ENCODE measurements at regions not wholly inside any gene's neighbourhood (a gene's known extent, or its start where the extent isn't known, plus 50 kb on each side); places are given as distances from the start of the nearest gene placed in this dataset.

GRCh38 chr2:38436227-38436664 is 59.2 kb upstream of the ATL2 start:
- no peak for DNase-seq
- intact Hi-C loops (cut with micrococcal nuclease), result no loop called here
- no peak for ATAC-seq

GRCh38 chr2:38435775-38436174 is 58.7 kb upstream of the ATL2 start:
- ATAC-seq (no peak), DNase-seq (no peak)
- intact Hi-C loops (cut with micrococcal nuclease), result no loop called here

GRCh38 chr2:38434595-38434994 is 57.5 kb upstream of the ATL2 start:
- ATAC-seq, result no peak
- intact Hi-C loops (cut with micrococcal nuclease), result no loop called here
- no peak for DNase-seq

- ATAC-seq (no peak), DNase-seq (no peak)
- intact Hi-C loops (cut with micrococcal nuclease), result no loop called here
Observed at GRCh38 chr2:38433607-38433975, 56.5 kb upstream of the ATL2 start.

- ATAC-seq (peak; percentile 37), DNase-seq (no peak)
- intact Hi-C loops (cut with micrococcal nuclease), result no loop called here
Observed at GRCh38 chr2:38432820-38433606, 55.9 kb upstream of the ATL2 start.

- intact Hi-C loops (cut with micrococcal nuclease), result no loop called here
Observed at GRCh38 chr2:38430597-38431207, 53.6 kb upstream of the ATL2 start.

GRCh38 chr2:38430196-38430595 is 53.1 kb upstream of the ATL2 start:
- intact Hi-C loops (cut with micrococcal nuclease), result no loop called here
- no peak for ATAC-seq
- DNase-seq, result no peak

More at GRCh38 chr2:38430597-38431207, 53.6 kb upstream of the ATL2 start:
- no peak for DNase-seq
- no peak for ATAC-seq

- ATAC-seq (peak; percentile 34), DNase-seq (no peak)
- intact Hi-C loops (cut with micrococcal nuclease), result no loop called here
Observed at GRCh38 chr2:38427936-38428335, 50.9 kb upstream of the ATL2 start.

- intact Hi-C loops (cut with micrococcal nuclease), result no loop called here
- DNase-seq, result no peak
- no peak for ATAC-seq
Observed at GRCh38 chr2:38427054-38427453, 50.0 kb upstream of the ATL2 start.

Measured in left ventricle myocardium superior (tissue), 1 donor.